Activated CD4-positive, alpha-beta T cell treated with anti-CD3 and anti-CD28 coated beads, Interleukin-2, amount 50 U/mL, for 48 hours (primary cell): ENCODE measurements at regions not wholly inside any gene's neighbourhood (a gene's known extent, or its start where the extent isn't known, plus 50 kb on each side); places are given as distances from the start of the nearest gene placed in this dataset.

ENCODE experiments used
- DNase-seq, 2 experiments: peaks; one replicate each; pipeline ENCODE4 v3.0.0-alpha.2; 2020

DNA sequence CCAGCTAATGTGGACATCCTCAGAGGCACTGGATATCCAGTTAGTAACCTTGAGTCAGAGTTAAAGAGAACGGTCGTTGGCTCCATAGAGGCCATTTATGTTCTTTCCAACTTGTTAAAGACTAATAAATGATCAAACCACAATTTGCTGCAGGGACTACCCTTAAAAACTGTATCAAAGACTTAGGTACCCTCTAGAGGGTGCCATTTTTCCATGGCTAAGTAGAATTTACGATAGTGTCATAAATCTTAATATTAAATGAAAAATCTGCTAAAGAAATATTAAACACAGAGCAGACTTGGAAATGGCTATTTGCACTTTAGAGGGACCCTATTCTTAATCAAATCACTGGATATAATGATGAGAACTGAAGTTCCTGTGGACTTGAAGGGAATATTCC, 685.2 kb upstream of the CHORDC1 start:
- no peak for DNase-seq

DNA sequence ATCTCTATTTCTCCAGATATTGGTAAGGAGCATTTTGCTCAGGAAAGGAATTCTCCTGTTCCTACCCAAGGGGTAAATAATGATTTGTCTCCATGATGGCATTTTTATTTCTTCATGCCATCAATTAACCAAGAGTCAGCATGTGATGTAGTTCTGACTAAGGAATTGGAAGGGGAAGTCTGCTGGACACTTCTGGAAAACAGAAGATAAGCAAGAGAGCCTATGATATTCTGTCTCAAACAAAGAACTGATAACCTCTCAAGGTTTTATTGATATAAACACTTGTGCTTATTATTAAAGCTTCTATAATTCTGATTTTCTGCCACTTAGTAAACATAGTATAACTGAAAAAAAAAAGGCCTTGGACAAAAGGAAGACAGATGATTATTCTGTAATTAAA, 673.0 kb upstream of the CHORDC1 start:
- DNase-seq, result no peak

DNA sequence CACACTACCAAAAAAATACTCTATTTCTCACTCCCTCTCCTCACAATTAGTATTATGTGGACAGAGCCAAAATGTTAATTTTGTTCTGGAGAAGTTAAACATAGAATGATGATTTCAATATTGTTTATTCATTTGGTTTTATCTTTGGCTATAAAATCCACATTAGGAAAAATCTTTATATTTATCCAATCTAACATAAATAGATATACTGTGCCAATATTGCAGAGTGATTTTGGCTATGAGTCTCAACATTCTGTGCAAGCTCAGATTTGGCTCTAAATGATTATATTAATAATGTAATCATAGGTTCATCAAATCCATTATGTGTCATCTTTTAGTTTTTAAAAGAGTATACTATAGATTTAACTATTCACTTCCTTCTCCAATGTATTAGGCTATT, 667.5 kb upstream of the CHORDC1 start:
- no peak for DNase-seq

DNA sequence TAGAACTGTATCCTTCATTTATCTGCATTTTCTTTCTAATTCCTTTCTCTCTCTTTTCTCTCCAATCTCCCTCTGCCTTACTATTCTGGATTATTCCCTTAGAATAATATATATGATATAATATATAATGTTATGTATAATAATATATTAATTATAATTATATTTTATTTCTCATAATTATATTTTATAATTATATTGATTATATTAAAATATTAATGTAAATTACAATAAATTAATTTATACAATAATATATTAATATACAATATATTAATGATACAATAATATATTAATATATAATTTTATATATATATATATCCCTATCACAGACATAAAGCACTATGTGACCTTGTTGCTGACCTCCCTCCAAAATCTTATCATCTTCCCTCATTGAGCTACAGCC, 661.3 kb upstream of the CHORDC1 start:
- no peak for DNase-seq

DNA sequence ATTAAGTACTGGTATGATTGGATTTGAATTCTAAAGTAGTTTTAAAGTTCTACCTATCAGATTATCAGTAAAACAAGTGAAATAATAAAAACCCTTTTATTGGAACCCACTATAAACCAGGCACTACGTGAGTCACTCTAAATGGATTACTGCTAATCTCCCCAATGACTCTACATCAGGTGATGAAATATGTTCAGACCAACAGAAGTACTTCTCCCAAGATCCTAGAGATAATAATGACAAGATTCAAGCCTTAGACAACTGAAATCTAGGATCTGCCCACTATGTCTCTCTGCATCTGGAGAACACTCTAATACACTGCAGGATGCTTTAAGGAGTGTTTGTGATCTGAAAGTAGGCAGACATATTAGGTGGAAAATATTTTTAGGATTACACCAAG, 652.1 kb upstream of the CHORDC1 start:
- no peak for DNase-seq

DNA sequence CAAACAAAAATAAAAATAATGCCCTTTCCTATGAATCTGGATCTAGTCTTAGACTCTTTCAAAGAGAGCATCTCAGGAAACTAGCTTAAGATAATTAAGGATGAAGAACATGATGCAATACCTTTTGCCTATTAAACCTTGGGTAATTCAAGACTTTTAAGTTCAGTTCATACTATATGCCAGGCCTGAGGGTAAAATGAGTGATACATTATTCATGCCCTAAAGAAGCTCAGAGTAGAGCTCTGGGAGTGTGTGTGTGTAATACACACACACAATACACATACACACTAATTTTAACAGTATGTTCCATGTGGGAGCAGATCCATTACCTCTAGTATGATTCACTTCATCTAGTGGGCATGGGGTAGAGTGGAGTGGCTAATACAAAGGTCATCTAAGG, 651.4 kb upstream of the CHORDC1 start:
- no peak for DNase-seq

DNA sequence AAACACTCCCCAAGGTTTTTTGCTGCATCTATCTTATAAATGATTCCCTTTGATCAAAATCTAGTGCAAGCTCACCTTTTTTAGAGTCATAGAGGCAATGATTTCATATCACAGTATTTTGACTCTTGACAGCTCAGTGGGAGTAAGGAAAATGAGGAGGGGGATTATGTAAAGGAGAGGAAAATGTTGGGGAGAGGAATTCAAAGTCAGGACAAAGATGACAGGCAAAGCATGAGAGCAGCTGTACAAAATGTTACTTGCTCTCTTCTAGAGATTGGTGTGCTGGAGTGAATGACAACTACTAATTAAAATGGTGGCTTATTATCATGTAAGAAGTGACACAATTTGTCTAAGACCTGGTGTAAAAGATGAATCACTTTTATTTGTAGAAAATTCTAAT, 644.6 kb upstream of the CHORDC1 start:
- DNase-seq, result no peak

DNA sequence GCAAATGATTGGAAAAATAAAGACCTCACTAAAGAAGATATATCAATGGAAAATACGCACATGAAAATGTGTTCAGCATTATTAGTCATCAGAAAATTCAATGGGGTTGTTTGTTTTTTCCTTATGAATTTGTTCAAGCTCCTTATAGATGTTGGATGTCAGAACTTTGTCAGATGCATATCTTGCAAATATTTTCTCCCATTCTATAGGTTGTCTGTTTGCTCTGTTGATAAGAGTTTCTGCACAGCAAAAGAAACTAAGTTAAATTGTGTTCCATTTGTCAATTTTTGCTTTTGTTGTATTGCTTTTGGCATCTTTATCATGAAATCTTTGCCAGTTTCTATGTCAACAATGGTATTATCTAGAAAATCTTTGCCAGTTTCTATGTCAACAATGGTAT, 633.9 kb upstream of the CHORDC1 start:
- no peak for DNase-seq

DNA sequence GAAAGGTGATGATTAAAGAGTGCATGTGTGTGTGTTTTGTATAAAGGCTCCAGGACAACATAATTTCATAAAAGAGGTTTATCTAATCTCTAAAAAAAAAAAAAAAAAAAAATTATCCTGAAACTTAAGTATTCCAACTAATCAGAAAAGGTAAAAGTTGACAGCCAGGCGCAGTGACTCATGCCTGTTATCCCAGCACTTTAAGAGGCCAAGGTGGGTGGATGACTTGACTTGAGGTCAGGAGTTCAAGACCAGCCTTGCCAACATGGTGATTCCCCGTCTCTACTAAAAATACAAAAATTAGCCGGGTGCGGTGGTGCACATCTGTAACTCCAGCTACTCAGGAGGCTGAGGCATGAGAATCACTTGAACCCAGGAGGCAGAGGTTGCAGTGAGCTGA, 632.7 kb upstream of the CHORDC1 start:
- DNase-seq, result no peak

DNA sequence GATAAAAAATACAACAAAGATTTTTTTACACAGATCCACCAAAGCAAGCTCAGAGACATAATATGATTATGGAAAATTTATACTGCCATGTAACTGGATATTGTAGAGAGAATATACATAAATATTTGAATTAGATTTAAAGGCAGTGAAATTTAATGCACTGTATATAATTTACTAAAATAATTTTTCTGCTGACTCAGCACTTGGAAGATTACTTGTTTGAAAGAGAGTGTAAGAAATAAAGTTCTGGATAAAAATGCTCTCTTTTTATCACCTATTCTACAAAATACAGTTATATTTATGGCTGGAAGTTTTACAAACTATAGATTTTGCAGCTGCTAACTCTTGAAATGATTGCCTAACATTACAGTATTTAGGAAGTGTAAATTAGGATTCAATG, 628.3 kb upstream of the CHORDC1 start:
- DNase-seq, result no peak

DNA sequence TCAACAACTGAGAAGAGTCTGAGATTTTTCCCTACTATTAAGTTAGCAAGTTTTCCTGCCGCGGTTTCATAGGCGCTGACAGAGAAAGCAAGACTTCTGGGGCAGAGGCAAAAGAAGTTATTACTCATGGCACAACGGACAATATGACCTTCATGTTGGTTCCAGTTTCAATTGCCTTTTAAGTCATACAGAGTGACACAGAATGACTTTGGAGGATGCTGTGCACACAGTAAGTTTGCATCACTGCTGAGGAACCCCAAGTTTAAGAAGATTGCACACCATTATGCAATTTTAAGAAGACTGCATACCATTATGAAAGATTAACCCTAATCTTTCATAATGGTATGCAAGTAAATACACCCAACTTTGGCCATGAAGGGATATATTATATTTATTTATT, 626.5 kb upstream of the CHORDC1 start:
- no peak for DNase-seq

DNA sequence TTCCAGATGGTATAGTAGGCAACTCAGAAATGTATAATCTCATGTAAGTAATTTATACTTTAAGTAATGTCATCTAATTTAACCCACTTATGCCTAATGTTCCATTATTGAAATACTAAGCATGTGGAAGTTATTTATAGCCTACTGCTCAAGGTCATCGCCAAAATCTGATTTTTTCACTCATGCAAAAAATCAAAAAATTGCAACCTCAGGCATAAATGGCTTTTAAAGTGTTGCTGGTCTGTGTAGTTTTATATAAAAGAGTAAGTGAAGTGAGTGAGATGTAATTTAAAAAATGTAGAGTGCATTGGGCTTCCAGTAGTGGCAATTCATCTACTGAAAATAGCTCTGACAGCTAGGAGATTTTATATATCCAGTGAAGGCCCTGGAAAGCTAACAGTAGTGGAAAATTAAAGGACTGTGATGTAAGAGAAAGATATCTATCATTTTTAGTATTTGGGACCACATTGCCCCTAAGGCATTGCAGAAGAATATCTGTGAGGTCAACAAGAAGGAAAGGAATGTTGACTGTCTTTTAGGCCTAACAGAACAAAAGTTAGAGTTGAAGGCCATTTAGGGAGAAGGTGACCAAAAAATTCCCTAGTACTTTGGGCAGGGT, 624.5 kb upstream of the CHORDC1 start:
- no peak for DNase-seq

DNA sequence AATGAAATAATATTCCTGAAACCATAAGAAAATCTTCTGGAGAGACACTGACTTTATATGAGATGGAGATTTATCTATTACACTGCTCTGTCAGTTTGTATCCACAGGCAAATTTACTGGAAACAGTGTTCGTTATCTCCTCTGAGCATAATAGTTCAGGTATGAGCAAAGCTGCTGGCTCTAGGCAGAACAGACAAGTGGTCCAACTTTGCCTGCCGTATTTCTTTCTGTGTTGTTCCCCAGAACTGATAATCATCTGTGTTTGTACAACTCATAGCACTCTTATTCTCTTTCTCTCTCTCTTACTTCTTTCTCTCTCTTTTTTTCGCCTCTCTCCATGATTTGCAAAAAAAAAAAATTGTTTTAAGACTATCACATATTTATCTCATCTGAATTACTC, 623.8 kb upstream of the CHORDC1 start:
- DNase-seq, result no peak

DNA sequence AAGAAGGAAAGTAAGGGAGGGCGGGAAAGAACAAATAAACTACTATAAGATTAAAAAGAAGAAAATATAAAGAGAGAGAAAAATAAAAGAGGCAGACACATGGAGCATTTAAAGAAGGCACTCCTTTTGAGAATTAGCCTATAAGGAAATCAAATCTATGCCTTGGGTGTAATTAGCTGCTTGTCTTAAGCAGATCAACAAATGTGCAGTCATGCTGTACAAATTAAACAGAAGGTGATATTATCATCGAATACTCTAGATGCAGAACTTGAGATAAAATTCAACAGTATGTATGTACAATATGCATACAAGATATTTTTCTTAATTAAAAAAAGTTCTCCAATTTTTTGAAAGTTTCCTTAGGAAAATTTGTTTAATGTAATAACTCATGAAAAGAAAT, 623.0 kb upstream of the CHORDC1 start:
- DNase-seq, result no peak

DNA sequence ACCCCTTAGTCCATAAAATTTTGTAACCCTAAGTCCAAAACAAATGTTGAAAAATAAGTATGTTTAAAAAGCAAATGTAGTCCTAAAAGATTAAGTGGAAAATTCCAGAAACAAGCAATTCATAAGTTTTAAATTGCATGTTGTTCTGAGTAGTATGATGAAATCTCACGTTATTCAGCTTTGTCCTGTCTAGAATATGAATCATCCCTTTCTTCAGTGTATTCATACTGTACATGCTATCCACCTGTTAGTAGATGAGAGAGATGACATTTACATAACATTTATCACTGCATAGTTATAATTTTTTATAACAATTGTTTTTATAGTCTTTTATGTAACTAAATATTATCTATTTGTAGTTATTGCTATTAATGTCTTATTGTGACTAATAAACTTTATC, 622.3 kb upstream of the CHORDC1 start:
- DNase-seq, result no peak

DNA sequence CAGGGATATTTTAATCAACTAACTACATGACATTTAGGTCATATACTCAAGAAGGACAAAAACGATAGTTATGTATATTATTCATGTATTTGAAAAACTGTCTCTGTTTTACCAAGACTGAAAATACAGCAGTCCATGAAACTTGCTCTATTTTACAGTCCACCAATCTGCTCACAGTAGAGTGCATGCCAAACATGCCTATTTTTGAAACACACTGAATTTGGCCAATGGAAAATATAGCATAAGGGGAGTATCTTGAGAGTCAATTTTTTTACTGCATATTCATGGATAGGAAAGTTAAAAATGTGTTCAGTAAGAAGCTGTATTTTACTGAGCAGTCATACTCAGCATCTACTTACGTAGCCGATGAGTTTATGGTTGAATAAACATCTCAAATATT, 621.2 kb upstream of the CHORDC1 start:
- no peak for DNase-seq

DNA sequence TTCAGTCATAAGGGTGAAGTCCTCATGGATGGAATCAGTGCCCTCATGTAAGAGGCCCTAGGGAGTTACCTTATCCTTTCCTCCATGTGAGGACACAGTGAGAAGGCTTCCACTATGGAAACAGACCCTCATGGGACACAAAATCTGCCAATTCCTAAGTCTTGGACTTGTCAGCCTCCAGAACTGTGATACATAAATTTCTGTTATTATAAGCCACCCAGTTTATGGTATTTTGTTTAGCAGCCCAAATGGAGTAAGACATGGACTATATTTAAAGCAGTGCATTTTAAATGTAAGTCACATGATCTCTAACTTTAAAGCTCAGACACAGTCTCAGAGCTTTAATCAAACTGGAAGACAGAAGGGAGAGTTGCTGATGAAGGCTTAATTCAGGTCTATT, 619.8 kb upstream of the CHORDC1 start:
- DNase-seq, result no peak

DNA sequence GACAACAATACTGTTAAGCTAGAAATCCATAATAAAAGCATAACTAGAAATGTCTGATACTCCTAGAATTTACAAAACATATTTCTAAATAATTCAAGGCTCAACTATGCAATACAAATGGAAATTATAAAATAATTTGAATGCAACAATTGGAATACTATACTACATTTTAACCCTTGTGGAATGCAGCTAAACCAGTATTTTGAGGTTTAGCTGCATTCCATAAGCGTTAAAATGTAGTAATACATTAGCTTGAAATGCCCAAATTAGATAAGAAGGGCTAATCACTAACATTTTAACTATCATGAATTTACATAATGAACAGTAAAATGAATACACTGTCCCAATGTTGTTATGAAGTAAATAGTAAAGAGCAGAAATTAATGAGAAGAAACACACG, 617.2 kb upstream of the CHORDC1 start:
- DNase-seq, result no peak

DNA sequence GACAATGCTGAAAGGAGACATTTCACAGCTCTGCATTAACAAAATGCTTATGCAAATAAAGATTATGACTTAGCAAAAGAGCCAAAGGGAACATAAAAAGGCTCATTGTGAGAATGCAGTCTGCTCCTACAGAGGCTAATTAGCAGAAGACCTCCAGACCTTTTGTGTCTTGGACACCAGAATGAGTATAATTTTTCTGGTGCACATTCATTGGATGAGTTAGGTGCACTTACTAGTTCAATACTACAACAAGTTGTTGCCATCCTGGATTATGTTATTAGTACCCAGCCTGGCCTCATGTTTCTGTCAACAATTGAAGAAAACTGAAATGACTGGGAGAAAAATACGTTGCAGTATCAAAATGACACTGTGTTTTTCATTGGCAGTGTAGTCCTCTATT, 613.2 kb upstream of the CHORDC1 start:
- DNase-seq, result no peak

DNA sequence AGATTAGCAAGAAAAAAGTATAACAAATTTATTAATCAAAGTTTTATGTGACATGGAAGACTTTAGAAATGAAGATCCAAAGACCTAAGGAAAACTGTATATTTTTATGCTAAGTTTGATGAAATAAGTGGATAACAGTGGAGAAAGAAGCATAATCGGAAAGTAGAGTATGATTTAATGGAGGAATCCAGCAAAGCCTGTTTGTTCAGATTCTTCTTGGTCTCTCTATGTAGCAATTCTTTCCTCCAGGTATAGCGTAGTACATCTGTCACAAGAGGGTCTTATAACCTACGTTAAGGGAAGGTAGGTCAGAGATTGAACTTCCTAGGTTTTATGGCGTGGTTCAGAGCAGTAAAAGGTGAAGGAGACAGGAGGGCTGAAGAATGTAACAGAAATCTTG, 600.6 kb upstream of the CHORDC1 start:
- no peak for DNase-seq

DNA sequence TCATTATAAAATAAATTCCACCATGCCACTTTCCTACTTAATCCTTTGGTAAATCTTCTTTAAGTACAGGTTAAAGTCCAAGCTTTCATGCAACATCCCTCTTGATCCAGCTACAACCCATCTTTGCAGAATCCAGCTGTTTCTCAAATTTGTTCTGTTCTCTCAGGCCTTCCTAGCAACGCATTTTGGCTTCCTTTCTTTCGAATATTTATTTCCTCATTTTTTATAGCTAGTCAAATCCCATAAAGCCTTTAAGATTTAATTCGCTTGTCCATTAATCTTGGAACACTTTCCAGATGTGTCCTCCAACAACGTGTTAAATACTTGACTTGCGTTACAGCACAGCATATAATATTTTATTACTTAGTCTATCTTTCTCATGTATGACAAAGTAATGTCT, 600.1 kb upstream of the CHORDC1 start:
- no peak for DNase-seq

DNA sequence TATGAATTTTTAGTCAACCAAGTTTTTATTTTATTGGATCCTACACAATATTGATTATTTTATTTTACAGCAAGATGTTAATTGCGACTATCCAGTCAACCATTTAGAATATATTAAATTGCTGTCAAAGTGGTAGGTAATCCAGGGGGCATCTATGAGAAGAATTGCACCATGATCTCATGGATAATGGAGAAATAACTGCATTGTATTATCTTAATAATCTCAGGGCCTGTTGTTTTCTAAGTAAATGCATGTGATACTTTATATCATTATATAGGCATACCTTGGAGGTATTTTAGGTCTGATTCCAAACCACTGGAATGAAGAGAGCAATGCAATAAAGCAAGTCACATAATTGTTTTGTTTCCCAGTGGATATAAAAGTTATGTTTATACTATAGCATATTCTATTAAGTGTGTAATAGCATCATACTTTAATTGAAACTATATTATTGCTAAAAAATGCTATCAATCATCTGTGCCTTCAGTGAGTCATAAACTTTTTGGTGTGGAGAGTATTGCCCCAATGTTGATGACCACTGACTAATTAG, 595.4 kb upstream of the CHORDC1 start:
- no peak for DNase-seq

DNA sequence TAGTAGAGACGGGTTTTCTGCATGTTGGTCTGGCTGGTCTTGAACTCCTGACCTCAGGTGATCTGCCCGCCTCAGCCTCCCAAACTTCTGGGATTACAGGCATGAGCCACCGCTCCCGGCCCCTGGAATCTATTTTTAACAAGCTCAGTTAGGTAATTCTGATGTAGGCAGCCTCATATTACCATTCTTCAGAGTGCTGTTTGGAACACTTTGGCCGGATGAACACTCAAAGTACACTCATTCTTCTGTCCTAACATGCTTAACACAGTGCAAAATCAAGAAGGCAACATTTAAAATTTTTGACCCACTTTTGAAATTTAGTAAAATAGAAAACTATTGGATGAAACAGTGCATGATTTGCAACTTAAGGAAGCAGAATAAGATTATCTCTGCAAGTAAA, 586.7 kb upstream of the CHORDC1 start:
- DNase-seq, result no peak

DNA sequence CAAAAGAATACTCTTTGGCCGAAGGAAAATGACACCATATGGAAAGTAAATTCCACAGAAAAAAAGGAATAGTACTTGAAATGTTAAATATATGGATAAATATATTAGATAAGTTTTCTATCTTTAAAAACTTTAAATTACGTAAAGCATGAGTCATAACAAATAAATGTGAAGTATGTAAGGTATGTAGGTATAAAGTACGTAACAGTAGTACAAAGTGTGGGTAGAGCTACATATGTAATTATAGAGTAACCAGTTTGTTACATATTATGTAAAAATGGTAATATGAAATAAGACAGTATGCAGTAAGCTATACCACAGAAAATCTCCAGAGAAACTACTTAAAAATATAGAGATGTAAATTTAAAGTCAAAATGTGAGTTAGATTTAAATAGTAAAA, 582.3 kb upstream of the CHORDC1 start:
- DNase-seq, result no peak

DNA sequence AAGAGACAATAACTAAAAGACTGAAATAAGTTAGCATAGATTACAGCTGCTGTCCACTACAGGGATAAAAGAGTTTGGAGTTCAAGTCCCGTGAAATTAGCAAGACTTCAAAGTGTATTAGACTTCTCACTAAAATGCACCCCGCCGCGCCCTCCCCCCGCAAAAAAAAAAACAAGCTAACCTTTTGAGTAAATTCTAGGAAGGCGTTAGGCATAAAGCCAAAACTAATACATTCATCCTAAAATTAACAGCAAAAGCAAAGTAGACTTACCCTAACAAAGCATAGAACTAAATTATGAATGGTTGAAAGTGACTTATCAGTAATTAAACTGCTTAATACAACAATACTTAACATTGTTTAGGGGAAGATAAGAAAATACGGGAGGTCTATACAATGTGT, 581.0 kb upstream of the CHORDC1 start:
- no peak for DNase-seq

DNA sequence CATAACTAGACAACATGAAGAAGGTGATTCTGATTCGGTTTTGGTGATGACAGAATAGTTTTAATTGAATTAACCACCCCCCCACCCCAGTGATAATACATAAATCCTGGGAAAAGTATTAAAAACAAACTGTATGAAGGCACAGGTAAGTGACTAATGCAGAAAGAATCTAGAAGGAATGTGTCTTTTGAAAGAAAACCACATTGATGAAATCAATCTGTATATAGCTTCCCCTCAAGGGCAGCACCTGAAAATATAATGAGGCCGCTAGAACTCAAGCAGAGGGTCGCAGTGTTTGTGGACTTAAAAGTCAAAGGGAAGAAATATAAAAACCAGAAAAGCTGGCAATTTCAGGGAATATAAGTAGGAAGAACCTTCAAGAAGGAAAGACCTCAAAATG, 580.5 kb upstream of the CHORDC1 start:
- no peak for DNase-seq
